Loucy (cell line): ENCODE measurements at regions not wholly inside any gene's neighbourhood (a gene's known extent, or its start where the extent isn't known, plus 50 kb on each side); places are given as distances from the start of the nearest gene placed in this dataset.

Experiments used
- H2AFZ ChIP-seq: fragments of 200-600 bp; sonication (generic); 2 replicates; pipeline ENCODE4 v1.6.0; 2016; ENCODE audit warnings: antibody characterized with exemption, mild to moderate bottlenecking, low read length, moderate library complexity
- H3F3A ChIP-seq: fragments of 200-600 bp; 2 replicates; pipeline ENCODE4 v1.6.0; 2016; ENCODE audit warnings: antibody characterized with exemption, low read depth, mild to moderate bottlenecking
- H3K27me3 ChIP-seq: fragments of 200-600 bp; sonication (generic); 2 replicates; pipeline ENCODE4 v1.6.1; 2014; ENCODE audit warnings: low read length, mild to moderate bottlenecking; ENCODE audit not compliant: insufficient read depth, poor library complexity, severe bottlenecking
- H3K36me3 ChIP-seq: fragments of 200-600 bp; sonication (generic); 2 replicates; pipeline ENCODE4 v1.6.1; 2016; ENCODE audit warnings: low read length; ENCODE audit not compliant: insufficient read depth
- H3K4me1 ChIP-seq: fragments of 200-600 bp; sonication (generic); 2 replicates; pipeline ENCODE4 v1.5.1; 2014; ENCODE audit warnings: low read length, mild to moderate bottlenecking; ENCODE audit not compliant: insufficient read depth, poor library complexity, severe bottlenecking
- H3K4me2 ChIP-seq: fragments of 200-600 bp; sonication (generic); 2 replicates; pipeline ENCODE4 v1.6.0; 2014; ENCODE audit warnings: antibody characterized with exemption, low read length, low read depth, mild to moderate bottlenecking; ENCODE audit not compliant: poor library complexity, severe bottlenecking
- H3K4me3 ChIP-seq: fragments of 200-600 bp; sonication (generic); 2 replicates; pipeline ENCODE4 v1.5.1; 2014; ENCODE audit warnings: low read length, mild to moderate bottlenecking, mixed read lengths; ENCODE audit not compliant: poor library complexity, severe bottlenecking
- H3K79me2 ChIP-seq: fragments of 200-600 bp; sonication (generic); 2 replicates; pipeline ENCODE4 v1.6.1; 2014; ENCODE audit warnings: low read length; ENCODE audit not compliant: insufficient read depth
- H3K9ac ChIP-seq: fragments of 200-600 bp; sonication (generic); 2 replicates; pipeline ENCODE4 v1.6.0; 2014; ENCODE audit warnings: mild to moderate bottlenecking, low read depth, low read length, moderate library complexity; ENCODE audit not compliant: poor library complexity, severe bottlenecking
- H3K9me2 ChIP-seq: fragments of 200-600 bp; sonication (generic); replicated peaks from 2 replicates; pipeline ENCODE4 v1.6.1; 2016; ENCODE audit warnings: low read depth, low read length, mixed read lengths
- H3K9me3 ChIP-seq: fragments of 200-600 bp; sonication (generic); 2 replicates; pipeline ENCODE4 v1.6.1; 2014; ENCODE audit warnings: mild to moderate bottlenecking, antibody characterized with exemption, low read length, low read depth; ENCODE audit not compliant: insufficient read depth
- H4K20me1 ChIP-seq: fragments of 200-600 bp; sonication (generic); 2 replicates; pipeline ENCODE4 v1.6.0; 2014; ENCODE audit warnings: antibody characterized with exemption, low read length, mild to moderate bottlenecking; ENCODE audit not compliant: insufficient read depth, poor library complexity, severe bottlenecking
- CTCF ChIP-seq: fragments of 200-600 bp; sonication (generic); conservative IDR thresholded peaks from 2 replicates; pipeline ENCODE4 v1.5.1; 2014; ENCODE audit warnings: mild to moderate bottlenecking, antibody characterized with exemption, low read length
- EZH2phosphoT487 ChIP-seq: fragments of 200-600 bp; IDR thresholded peaks from 2 replicates; pipeline ENCODE4 v1.6.1; 2018; ENCODE audit warnings: antibody characterized with exemption, mild to moderate bottlenecking, moderate library complexity, borderline replicate concordance

- Histone ChIP-seq H3K4me2 (no peak overlapping the region), H4K20me1 (no peaks in the 10 kb centered on the region), H3K9me2 (no peaks in the 10 kb centered on the region), H3K36me3 (no peaks in the 10 kb centered on the region), H3F3A (no peaks in the 10 kb centered on the region), H2AFZ (no peak overlapping the region), H3K4me1 (no peaks in the 10 kb centered on the region), H3K79me2 (no peaks in the 10 kb centered on the region), H3K4me3 (no peak overlapping the region), H3K27me3 (no peaks in the 10 kb centered on the region), H3K9ac (no peak overlapping the region), H3K9me3 (no peaks in the 10 kb centered on the region)
- no peak for TF ChIP-seq CTCF
- TF ChIP-seq EZH2phosphoT487, result no peak
Measured at GRCh38 chr4:114250439-114250891, 271.0 kb upstream of the ARSJ start.

- Histone ChIP-seq H3F3A (no peaks in the 10 kb centered on the region), H3K4me2 (no peak overlapping the region), H3K9me3 (no peaks in the 10 kb centered on the region), H3K9ac (no peak overlapping the region), H2AFZ (no peak overlapping the region), H3K4me1 (no peaks in the 10 kb centered on the region), H3K9me2 (no peaks in the 10 kb centered on the region), H3K79me2 (no peaks in the 10 kb centered on the region), H4K20me1 (no peaks in the 10 kb centered on the region), H3K36me3 (no peaks in the 10 kb centered on the region), H3K4me3 (no peak overlapping the region), H3K27me3 (no peaks in the 10 kb centered on the region)
- TF ChIP-seq EZH2phosphoT487 (no peak), CTCF (no peak)
Measured at GRCh38 chr4:114251020-114251419, 271.6 kb upstream of the ARSJ start.

- H3F3A ChIP-seq, result no peaks in the 10 kb centered on the region
- H3K4me2 ChIP-seq, result no peak overlapping the region
- H3K36me3 ChIP-seq, result no peaks in the 10 kb centered on the region
- H4K20me1 ChIP-seq, result no peaks in the 10 kb centered on the region
- H3K9ac ChIP-seq, result no peak overlapping the region
- H3K9me3 ChIP-seq, result no peaks in the 10 kb centered on the region
- no peaks in the 10 kb centered on the region for H3K9me2 ChIP-seq
- H2AFZ ChIP-seq, result no peak overlapping the region
- no peak for TF ChIP-seq CTCF
- no peak for TF ChIP-seq EZH2phosphoT487
- H3K4me1 ChIP-seq, result no peaks in the 10 kb centered on the region
- no peak overlapping the region for H3K4me3 ChIP-seq
- H3K79me2 ChIP-seq, result no peaks in the 10 kb centered on the region
- H3K27me3 ChIP-seq, result no peaks in the 10 kb centered on the region
Measured at GRCh38 chr4:114252499-114252898, 273.1 kb upstream of the ARSJ start.
